ENCODE measurements at regions not wholly inside any gene's neighbourhood (a gene's known extent, or its start where the extent isn't known, plus 50 kb on each side); places are given as distances from the start of the nearest gene placed in this dataset.

GRCh38 chr2:224325941-224326340, 76.0 kb downstream of the FAM124B start:
- POLR2A ChIA-PET: no interaction called here
- Histone ChIP-seq H3K27ac (ENCODE audit: insufficient read depth, low read depth, low read length) (no peak overlapping the region), H3K9me1 (replicated peaks; ENCODE audit: control insufficient read depth, extremely low read depth, insufficient read depth, low read length) (no peaks in the 10 kb centered on the region), H3K4me2 (ENCODE audit: insufficient read depth, low read length) (no peak overlapping the region), H3K4me1 (ENCODE audit: control insufficient read depth, extremely low read depth, insufficient read depth, low read length) (no peaks in the 10 kb centered on the region), H3K4me3 (replicated peaks in 1 of 3; ENCODE audit: insufficient read depth in 1 of 3, low read depth in 1 of 3, low read length in 3 of 3) (no peak overlapping the region), H3K79me2 (ENCODE audit: control insufficient read depth, insufficient read depth, low read length) (no peaks in the 10 kb centered on the region), H2AFZ (ENCODE audit: low read depth, low read length) (no peak overlapping the region), H4K20me1 (replicated peaks; ENCODE audit: control insufficient read depth, extremely low read depth, insufficient read depth, low read length) (no peaks in the 10 kb centered on the region), H3K9me3 (replicated peaks; ENCODE audit: control insufficient read depth, insufficient read depth, low read length) (no peaks in the 10 kb centered on the region), H3K27me3 (ENCODE audit: control insufficient read depth in 2 of 2, insufficient read depth in 2 of 2, low read length in 2 of 2) (peaks cover 0 to 15% of the 10 kb centered on the region in 2 experiments), H3K36me3 (ENCODE audit: control insufficient read depth in 2 of 2, extremely low read depth in 1 of 2, insufficient read depth in 2 of 2, low read length in 2 of 2) (no peaks in the 10 kb centered on the region), H3K9ac (replicated peaks; ENCODE audit: extremely low read depth, insufficient read depth, low read length) (no peak overlapping the region)
- BruUV-seq (replicated peaks): no TSS peak
- DNase-seq (ENCODE audit: low read depth, low spot score) (no peak), FAIRE-seq (no peak)
- intact Hi-C loops (cut with micrococcal nuclease) (no loop called here), dilution Hi-C loops (cut with MboI; ENCODE audit: extremely low pct_ligation_motif_present, low sequenced_read_pairs) (no loop called here)
- TF ChIP-seq JUN (IDR thresholded peaks at IDR 0.05; ENCODE audit: borderline replicate concordance, insufficient read depth, insufficient read length, low read depth): no peak
- no peak for TF ChIP-seq POLR2A (IDR thresholded peaks at IDR 0.05; ENCODE audit: low read depth, low read length)
- TF ChIP-seq POLR2AphosphoS5 (IDR thresholded peaks at IDR 0.05; ENCODE audit: insufficient read depth, low read depth, low read length): no peak
- TF ChIP-seq CTCF (IDR thresholded peaks at IDR 0.05; ENCODE audit: extremely low read depth in 1 of 2, insufficient read depth in 1 of 2, low read depth in 1 of 2, low read length in 2 of 2): no peak
- TF ChIP-seq MYC (IDR thresholded peaks at IDR 0.05; ENCODE audit: low read depth, low read length): no peak
- TF ChIP-seq, protein P1, sequence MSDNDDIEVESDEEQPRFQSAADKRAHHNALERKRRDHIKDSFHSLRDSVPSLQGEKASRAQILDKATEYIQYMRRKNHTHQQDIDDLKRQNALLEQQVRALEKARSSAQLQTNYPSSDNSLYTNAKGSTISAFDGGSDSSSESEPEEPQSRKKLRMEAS (IDR thresholded peaks at IDR 0.05; ENCODE audit: insufficient read depth, insufficient read length): no peak
- no peak for TF ChIP-seq FOS (IDR thresholded peaks at IDR 0.05; ENCODE audit: borderline replicate concordance, insufficient read depth, low read length)
- TF ChIP-seq GATA2 (IDR thresholded peaks at IDR 0.05; ENCODE audit: insufficient read depth, insufficient read length, low read depth, low read length): no peak
- TF ChIP-seq EZH2 (IDR thresholded peaks at IDR 0.05; ENCODE audit: borderline replicate concordance, low read depth, low read length, severe bottlenecking): no peak
- CTCF ChIA-PET: no interaction called here

All from endothelial cell of umbilical vein (primary cell).